ENCODE measurements at regions not wholly inside any gene's neighbourhood (a gene's known extent, or its start where the extent isn't known, plus 50 kb on each side); places are given as distances from the start of the nearest gene placed in this dataset.

DNA sequence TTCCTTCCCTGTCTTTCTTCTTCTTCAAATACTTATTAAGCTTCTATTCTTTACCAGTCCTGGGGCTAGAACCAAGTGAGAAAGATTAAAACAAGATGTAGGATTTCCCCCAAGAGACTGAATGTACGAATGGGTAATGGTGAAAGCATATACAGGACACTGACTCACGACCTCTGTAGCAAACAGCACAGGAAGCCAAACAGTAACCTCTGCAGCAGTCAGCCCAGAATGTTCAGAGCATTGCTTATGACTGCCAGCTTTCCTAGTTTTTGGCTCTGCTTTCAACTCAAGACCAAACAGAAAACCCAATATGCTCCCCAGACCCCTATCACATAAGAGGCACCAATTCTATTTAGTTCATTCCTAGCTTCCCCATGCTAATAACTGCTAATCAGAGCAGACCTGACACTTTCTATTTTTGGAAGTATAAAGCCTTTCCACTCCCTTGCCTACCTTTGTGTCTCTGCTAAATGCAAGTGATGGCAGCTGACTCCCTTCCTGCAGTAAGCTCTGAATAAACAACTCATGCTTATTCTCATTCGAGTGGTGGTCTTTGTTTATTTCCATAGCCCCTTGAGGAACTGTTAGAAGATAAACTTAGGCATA, 690.6 kb downstream of the EPM2A start:
- no peak for DNase-seq

DNA sequence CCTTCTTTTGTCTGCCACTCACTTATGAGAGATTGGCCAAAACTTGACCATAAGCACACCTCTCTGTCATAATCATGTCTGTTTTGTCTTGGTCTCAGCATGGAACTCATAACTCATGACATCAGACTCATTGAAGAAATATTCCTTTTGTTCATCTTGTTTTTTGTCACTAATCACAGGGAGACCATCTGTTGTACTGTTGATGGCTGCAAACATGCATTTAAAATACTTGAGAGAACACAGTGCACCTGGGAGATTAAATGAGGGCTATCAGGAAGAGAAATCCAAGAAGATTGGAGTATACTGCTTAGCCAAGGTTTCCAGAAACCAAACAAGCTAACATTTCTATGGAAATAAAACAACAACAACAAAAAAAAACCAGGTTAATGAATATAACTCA, 689.7 kb downstream of the EPM2A start:
- no peak for DNase-seq

DNA sequence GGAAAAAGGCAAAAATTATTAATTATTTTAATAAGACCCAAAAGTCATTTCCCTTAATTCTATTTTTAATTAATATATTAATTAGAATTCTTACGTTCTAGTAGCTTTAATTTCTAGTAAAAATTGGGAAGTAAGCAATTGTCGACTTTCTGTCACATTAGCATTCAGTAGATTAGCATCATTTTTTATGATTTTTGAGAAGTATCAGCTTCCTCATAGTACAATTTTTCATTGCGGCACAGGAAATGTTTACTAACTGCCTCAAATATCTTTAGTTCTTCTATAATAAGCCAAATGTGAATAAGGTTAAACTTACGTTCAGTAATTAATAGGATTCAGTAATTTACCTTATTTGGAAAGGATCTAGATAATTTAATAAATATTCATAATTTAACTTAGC, 687.4 kb downstream of the EPM2A start:
- no peak for DNase-seq

DNA sequence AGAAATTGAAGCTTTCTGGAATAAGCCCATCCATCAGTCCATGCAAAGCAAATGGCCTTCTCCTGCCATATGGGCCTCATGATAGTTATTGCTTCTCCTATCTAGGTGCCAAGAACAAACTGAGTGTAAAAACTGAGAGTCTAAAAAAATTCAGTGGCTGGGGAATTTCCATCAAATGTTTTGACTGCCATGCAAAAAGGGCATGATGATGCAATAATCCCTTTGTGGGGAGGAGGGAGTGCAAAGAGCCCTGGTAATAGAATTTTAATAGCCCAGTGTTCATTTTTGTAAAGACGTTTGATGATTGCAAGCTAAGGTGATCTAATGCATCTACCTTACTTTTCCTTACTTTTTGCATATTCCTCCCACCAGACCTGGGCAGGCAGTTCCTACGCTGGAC, 683.7 kb downstream of the EPM2A start:
- no peak for DNase-seq

DNA sequence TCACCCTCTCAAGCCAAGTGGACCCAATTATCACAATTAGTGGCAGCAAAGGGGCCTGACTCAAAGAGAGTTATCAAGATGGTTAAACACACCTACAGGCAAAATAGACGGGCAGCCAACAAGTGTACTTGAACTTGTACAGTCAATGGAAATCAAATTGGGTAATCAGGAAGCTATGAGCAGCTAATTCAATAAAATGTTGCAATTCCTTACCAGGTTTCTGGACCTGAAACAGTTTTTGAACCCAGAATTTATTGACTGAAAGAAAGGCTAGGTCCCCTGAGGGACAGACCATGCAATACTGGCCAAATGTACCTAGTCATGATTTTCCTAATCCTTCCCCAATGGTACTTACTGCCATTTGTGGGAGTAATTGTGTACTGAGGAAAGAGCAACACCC, 679.8 kb downstream of the EPM2A start:
- no peak for DNase-seq

DNA sequence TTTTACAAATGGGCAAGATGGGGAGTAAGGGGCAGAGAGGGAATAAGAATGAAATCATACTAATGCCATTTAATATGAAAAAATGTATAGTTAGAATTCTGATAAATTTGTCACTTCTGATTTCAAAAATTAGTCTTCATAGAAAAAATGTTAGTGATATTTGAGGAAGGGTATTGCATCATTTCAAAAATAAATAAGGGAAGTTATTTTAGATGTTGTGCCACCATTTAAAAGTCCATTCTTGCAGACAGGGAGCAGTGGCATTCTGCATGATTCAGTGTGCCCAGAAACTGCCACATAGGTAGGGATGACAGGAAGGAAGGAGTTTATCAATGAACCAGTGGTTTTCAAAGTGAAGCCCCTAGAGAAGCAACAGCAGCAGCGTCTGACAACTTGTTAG, 674.6 kb downstream of the EPM2A start:
- DNase-seq, result no peak

DNA sequence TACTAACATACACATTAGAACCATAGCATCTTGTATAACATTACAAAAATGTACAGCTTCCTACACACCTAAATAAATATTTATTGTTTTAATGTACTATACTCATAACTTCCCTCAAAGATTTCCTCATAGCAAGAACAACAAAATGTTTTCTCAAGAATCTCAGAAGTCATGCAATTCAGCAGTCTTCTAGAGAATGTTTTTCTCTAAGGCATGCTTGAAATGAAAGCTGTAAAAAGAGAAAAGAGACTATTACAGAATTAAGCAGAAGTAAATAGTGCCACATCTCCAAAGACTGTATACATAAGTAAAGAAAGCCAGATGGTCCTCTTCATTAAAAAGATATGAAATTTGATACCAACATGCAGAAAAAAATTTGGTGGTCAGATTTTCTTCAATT, 672.2 kb downstream of the EPM2A start:
- no peak for DNase-seq

DNA sequence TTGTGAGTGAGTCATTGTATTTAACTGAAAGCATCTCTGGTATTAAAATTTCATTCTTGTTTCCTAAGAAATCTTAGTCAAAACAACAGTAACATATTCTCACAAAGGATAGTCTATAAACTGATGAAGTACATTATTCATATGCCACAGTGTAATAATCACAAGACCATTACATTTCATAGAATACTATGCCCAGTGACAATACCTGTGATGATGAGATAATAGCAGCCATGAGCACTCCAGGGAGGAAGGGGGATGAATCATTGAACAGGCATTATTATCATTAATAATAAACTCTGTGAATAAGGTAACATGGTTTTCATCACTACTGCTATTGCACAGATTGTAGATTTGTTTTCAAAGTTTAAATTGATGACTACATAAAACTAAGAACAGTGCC, 667.9 kb downstream of the EPM2A start:
- no peak for DNase-seq

DNA sequence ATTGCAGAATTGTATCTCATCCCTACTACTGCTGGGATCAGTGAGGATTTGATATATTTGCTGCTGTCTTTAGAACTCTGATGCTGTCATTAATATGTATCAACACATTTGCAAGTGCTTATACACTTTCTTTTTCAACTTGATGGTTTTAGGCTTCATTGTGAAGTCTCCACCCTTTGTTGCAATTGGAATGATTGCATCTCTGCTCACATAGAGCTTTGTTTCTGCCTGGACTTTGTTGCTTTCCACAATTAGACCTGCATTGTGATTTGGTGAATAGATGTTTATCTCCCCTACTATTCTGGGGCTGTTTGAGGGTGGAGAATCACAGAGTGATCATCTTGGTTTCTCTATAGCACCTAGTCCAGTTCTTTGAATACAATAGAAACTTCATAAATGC, 666.7 kb downstream of the EPM2A start:
- DNase-seq, result no peak

DNA sequence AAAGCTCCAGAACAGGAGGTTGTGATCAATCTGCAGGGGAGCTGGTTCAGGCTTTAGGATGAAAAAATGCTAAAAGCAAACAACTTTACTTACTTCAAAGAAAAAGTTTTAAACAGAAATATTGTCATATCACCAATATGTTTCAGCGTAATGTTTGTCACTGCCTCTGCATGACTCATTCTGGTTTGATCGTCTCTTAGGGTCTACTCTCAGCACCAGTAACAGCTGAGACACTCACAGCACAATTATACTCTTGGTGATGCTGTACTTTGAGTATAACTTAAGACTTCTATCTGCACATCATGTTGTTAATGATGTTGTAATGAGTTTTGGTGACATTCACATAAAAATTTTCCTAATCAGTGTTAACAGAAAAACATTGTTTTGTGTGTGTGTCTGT, 665.4 kb downstream of the EPM2A start:
- no peak for DNase-seq

DNA sequence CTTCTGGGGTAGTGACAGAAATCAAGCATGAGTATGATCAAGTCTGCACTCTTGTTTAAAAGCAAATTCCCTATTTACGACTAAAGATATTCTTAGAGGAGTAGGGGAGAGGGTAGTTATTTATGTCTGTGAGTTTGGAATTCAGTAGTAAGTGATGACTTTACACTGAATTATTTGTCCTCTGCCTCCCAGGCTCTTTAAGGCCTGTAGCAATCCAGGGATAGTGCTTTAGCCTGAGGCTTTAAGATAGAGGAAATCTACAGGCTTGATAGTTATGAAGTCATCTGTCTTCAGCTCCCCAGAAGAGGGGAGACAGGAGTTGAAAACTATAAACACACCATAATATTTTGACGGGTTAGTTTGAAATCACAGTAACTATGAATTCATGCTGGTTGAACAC, 664.5 kb downstream of the EPM2A start:
- DNase-seq, result no peak

DNA sequence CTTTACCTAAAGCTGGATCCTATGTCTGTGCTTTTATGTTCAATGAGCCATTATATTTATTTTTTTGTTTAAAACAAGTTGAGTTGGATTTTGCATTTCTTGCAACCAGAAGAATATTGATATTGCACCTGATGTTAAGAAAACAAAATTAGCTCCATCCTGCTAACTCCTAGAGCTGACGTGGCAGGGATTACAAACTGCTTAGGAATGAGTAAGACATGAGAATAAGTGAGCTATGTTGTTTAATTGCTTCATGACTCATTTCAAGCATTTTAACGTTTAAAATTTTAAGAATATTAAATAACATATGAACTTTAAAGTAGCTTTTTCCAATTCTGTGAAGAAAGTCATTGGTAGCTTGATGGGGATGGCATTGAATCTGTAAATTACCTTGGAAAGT, 663.5 kb downstream of the EPM2A start:
- DNase-seq, result no peak

DNA sequence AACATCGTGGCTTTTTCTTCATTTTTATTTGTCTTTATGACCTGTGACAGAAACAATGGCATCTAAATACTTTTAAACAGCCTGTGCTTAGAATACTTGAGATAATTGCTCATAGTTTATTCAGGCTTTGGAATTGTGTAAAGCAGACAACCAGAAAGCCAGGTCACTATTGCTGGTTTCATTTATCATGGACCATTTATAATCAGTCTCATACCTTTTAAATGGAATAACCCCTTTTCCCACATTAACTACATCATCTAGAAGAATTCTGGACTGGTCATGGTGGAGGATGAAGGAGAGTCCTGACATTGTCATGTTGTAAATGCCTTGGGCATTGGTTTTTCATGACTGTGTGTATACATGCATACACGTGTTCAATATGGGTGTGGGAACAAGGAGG, 661.5 kb downstream of the EPM2A start:
- DNase-seq, result no peak

DNA sequence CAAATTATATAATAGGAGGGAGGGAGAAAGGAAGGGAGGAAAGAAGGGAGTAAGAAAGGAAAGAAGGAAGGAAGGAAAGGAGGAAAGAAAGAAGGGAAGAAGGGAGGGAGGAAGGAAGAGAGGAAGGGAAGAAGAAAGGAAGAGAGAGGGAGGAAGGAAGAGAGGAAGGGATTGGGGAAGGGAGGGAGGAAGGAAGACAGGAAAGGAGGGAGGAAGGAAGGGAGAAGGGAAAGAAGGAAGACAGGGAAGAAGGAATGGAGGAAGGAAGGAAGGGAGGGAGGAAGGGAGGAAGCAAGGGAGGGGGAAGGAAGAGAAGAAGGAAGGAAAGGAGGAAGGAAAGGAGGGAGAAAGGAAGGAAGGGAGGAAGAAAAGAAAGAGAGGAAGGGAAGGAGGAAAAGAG, 660.5 kb downstream of the EPM2A start:
- DNase-seq, result no peak

DNA sequence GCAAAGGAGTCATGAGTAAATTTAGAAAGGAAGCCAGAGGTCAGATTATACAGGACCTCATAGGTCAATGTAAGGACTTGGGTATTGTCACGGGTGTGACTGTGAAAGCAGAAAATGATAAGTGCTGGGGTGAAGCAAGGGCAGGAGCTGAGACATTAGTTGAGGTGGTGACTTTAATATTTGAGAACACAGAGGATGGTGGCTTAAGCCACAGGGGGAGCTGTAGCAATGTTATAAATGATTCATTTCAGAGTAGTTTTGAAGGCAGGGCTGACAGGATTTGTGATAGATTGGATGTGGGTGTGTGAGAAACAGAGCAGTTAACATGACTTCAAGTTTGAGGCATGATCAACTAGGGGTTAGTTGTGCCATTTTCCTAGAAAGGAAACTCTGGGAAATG, 659.9 kb downstream of the EPM2A start:
- DNase-seq, result no peak

DNA sequence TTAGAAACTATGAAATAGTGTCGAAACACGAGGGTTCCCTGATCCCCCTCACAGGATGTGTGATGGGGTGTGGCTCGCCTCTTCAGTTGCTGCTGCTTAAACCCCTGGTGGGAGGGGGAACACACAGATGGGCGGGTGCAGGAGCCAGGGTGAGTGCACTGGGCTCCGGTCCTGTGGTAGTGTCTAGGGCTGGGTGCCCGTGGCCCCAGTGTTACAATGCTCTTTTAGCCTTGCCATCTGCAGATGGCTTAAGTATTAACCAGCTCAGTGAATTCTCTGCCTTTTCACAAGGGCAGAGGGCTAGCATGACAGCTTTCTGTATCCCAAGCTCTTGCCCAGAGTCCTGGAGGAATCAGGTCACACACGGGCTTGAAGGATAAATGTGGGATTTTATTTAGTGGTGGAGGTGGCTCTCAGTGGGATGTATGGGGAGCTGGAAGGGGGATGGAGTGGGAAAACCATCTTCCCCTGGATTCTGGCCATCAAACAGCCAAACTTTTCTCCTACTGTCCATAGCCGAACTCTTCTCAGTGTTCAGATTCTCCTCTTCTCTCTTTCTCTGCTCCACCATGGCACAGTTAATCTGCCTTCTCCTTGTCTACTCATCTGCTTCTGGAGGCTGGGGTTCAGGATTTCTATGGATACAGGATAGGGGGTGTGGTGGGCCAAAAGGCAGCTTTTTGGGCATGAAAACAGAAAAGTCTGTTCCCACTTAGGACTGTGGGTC, 659.0 kb downstream of the EPM2A start:
- no peak for DNase-seq

DNA sequence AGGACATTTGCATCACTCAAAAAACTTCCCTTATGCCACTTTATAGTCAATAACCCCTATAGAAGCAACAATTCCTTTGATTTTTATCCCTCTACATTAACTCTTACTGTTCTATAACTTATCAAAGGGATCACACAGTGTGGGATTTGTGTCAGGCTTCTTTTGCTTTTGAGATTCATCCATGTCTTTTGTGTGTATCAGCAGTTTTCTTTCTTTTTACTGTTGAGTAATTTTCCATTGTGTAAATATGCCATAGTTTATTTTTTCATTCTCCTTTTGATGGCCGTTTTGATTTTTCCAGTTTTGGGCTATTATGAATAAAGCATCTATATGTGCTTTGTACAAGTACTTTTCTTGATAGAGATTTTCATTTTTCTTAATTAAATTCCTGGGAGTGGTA, 657.9 kb downstream of the EPM2A start:
- DNase-seq, result no peak

DNA sequence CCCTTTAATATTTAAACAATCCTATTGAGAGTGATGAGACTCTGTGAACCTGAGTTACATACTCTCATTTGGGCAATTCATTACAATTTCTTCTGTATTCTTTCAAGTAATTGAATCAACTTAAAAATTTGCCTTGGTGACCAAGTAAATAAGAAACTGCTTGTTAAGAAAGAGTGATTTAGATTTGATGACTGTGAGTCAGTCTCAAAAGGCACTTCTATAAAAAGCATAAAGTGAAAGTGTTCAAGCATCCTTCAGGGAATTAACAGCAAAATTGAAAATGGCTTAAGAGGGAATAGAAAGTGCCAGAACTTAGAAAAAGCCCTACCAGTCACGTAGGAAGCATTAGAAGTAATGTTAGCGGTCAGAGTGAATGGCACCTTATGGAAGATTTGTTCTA, 654.7 kb downstream of the EPM2A start:
- DNase-seq, result no peak

DNA sequence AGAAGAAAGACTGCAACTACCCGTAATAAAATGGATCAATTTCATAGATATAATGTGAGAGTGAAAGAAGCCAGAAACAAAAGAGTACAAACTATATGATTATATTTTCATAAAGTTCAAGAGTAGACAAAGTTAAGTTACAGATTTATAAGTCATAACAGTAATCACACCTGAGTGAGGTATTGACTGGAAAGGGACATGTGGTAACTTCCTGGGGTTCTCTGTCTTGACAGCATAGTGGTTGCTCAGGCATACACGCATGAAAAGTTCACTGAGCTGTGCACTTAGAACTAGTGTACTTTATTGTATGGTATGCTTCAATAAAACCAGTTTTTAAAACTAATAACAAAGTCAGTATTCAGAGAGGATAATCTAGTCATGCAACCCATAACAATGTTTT, 653.6 kb downstream of the EPM2A start:
- no peak for DNase-seq

DNA sequence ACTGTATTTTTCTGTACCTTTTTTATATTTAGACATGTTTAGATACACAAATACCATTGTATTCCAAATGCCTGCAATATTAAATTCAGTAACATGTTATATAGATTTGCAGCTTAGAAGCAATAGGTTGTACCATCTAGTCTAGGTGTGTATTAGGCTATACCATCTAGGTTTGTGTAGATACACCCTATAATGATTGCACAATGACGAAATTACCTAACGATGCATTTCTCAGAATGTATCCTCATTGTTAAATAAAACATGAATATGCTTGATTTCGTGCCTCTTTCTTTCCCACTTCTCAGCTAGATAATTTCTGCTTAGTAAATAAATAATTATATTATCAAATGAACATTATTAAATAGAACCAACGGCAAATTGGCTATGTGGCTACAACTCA, 653.0 kb downstream of the EPM2A start:
- DNase-seq, result no peak

DNA sequence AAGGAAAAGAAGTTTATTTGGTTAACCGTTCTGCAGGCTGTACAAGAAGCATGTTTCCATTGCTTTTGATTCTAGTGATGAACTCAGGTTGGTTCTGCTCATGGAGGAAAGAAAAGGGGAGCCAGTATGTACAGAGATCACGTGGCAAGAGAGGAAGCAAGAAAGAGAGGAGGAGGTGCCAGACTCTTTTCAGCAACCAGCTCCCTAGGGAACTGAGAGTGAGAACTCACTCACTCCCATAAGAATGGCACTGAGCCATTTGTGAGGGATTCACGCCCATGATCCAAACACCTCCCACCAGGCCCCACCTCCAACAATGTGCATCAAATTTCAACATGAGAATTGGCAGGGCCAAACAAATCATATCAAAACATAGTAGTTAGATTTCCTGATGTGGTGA, 649.1 kb downstream of the EPM2A start:
- DNase-seq, result no peak

DNA sequence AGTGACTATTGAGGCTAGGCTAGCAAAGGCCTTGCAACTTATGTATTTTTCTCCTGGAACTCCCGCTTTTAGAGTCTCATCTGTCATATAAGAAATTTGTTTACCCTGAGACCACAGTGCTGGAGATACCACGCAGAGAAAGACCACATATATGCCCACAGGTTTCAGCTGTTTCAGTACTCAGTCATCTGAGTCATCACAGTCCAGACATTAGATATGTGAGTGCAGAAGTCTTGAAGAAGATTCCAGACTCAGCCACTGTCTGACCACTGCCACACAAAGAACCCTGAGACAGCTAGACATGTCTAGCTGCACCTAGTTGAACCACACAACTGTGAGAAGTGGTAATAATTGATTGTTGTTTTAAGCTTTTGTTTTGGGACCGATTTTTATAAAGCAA, 648.3 kb downstream of the EPM2A start:
- DNase-seq, result no peak

DNA sequence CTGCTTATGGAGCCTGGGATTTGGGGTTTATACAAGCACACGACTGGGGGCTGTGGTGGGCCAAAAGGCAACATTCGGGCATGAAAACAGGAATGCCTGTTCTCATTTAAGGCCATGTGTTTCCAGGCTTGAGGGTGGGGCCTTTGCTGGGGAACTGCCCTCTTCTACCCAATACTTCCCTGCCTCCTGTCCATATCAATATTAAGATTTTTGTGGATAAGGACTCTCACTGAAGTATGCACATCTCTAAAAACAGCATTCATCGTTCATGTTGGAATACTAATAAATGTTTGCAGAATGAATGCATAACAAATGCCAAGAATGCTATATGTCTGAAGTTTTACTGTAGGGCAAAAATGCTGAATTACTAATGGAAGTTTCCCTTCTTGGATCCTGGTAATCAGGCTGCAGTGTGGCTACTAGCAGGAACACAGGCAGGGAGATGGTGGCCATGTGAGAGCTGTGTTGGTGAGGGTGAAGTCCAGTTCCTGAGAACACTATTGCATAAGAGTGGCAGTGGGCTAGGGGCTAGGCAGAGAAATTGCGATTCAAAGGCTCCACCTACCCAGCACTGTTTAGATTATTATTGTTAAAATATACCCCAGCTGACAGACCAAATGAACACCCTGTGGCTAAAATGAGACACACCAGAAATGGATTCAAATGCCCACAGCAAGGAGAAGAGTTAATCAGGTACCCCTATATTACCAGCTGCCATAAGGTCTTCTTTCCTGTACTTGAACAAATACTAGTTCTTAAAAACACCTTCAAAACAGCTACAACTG, 644.3 kb downstream of the EPM2A start:
- no peak for DNase-seq

DNA sequence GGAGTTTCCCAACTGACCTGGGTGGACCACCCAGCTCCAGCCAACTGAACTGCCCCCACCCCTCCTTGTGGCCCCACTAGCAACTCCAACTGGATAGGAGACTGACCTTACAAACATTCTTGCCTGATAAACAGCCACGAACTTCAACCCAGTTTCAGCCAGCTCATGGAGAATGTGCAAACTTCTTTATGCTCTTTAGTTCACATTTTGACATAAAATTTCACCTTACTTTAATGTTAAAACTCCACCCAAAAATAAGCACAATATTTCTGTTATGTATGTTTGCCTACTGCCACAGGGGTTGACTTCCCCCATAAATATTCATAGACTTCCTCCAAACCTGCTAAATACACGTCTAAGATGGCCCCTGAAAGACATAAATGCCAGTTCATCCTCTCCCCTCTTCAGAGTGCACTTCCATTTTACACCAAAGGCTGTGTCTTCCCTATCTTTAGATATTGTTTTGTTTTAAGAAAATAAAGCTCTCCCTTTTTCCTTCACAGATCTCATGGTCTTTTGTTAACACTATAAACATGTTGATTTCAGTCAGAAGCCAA, 643.7 kb downstream of the EPM2A start:
- DNase-seq, result no peak
